Activated naive CD4-positive, alpha-beta T cell treated with anti-CD3 and anti-CD28 coated beads for 36 hours (primary cell): ENCODE measurements at regions not wholly inside any gene's neighbourhood (a gene's known extent, or its start where the extent isn't known, plus 50 kb on each side); places are given as distances from the start of the nearest gene placed in this dataset.
"Not testable (repeated sequence)": the region's sequence is repeated elsewhere in the genome, so short reads cannot be mapped to it uniquely, and the experiment has no call there.

Experiments used
- CTCF ChIA-PET: fragments of 350-600 bp; sonication (Branson Sonifier 250); formaldehyde crosslinking; loops from one replicate; lab custom pipeline; 2021; ENCODE audit warnings: antibody characterized with exemption; lab: Charles Lee
- DNase-seq: peaks from one replicate; pipeline ENCODE4 v3.0.0-alpha.2; 2020
- H3K27ac Mint-ChIP-seq: one replicate; pipeline ENCODE4 v1.8.0; 2021; ENCODE audit warnings: mild to moderate bottlenecking, mixed read lengths
- H3K27me3 Mint-ChIP-seq: one replicate; pipeline ENCODE4 v1.8.0; 2021; ENCODE audit warnings: low read depth, mixed read lengths
- H3K36me3 Mint-ChIP-seq: one replicate; pipeline ENCODE4 v1.8.0; 2021; ENCODE audit warnings: low read depth, mixed read lengths
- H3K4me1 Mint-ChIP-seq: one replicate; pipeline ENCODE4 v1.8.0; 2021; ENCODE audit warnings: low read depth, mixed read lengths
- H3K4me3 Mint-ChIP-seq: one replicate; pipeline ENCODE4 v1.8.0; 2021; ENCODE audit warnings: mild to moderate bottlenecking, moderate library complexity, mixed read lengths
- H3K9me3 Mint-ChIP-seq: one replicate; pipeline ENCODE4 v1.8.0; 2021; ENCODE audit warnings: mixed read lengths
- intact Hi-C: fragments of 100-400 bp; cut with micrococcal nuclease; formaldehyde crosslinking; loops from one replicate; pipeline ENCODE4 v1.15.1; 2023

- DNase-seq = no peak
- Mint-ChIP-seq H3K9me3 (peaks cover 2% of the 10 kb centered on the region), H3K4me1 (no peaks in the 10 kb centered on the region), H3K27me3 (no peaks in the 10 kb centered on the region), H3K27ac (no peak overlapping the region), H3K4me3 (no peak overlapping the region), H3K36me3 (no peaks in the 10 kb centered on the region)
- intact Hi-C loops = no loop called here
- CTCF ChIA-PET = no interaction called here
Measured at GRCh38 chr10:109237050-109237449, 686.3 kb downstream of the XPNPEP1 start.

GRCh38 chr10:109223533-109223932, 699.8 kb downstream of the XPNPEP1 start:
- H3K27ac Mint-ChIP-seq, H3K36me3 Mint-ChIP-seq, CTCF ChIA-PET, H3K9me3 Mint-ChIP-seq, H3K27me3 Mint-ChIP-seq, DNase-seq, H3K4me3 Mint-ChIP-seq, H3K4me1 Mint-ChIP-seq, intact Hi-C loops: not testable (repeated sequence)

- CTCF ChIA-PET = interaction anchor here (0.6 kb wide), 1 partner anchor 278 kb away, joined by 3 read pairs; no protein-coding TSS in a partner anchor
- no peaks in the 10 kb centered on the region for H3K27me3 Mint-ChIP-seq
- intact Hi-C loops = no loop called here
- H3K27ac Mint-ChIP-seq = no peak overlapping the region
- no peaks in the 10 kb centered on the region for H3K9me3 Mint-ChIP-seq
- H3K36me3 Mint-ChIP-seq = no peaks in the 10 kb centered on the region
- DNase-seq = no peak
- no peaks in the 10 kb centered on the region for H3K4me1 Mint-ChIP-seq
- H3K4me3 Mint-ChIP-seq = no peak overlapping the region
Measured at GRCh38 chr10:109219935-109220605, 703.2 kb downstream of the XPNPEP1 start.

GRCh38 chr10:109218207-109218606, 705.1 kb downstream of the XPNPEP1 start:
- H3K4me3 Mint-ChIP-seq = no peak overlapping the region
- H3K27ac Mint-ChIP-seq = no peak overlapping the region
- H3K9me3 Mint-ChIP-seq = no peaks in the 10 kb centered on the region
- no peaks in the 10 kb centered on the region for H3K4me1 Mint-ChIP-seq
- no peaks in the 10 kb centered on the region for H3K36me3 Mint-ChIP-seq
- no peak for DNase-seq
- no peaks in the 10 kb centered on the region for H3K27me3 Mint-ChIP-seq
- CTCF ChIA-PET = no interaction called here
- intact Hi-C loops = no loop called here

GRCh38 chr10:109215291-109216075, 707.8 kb downstream of the XPNPEP1 start:
- H3K9me3 Mint-ChIP-seq = no peaks in the 10 kb centered on the region
- H3K36me3 Mint-ChIP-seq = no peaks in the 10 kb centered on the region
- no peak overlapping the region for H3K4me3 Mint-ChIP-seq
- H3K4me1 Mint-ChIP-seq = no peaks in the 10 kb centered on the region
- intact Hi-C loops = no loop called here
- DNase-seq = no peak
- CTCF ChIA-PET = no interaction called here
- no peak overlapping the region for H3K27ac Mint-ChIP-seq
- H3K27me3 Mint-ChIP-seq = no peaks in the 10 kb centered on the region

- CTCF ChIA-PET, H3K36me3 Mint-ChIP-seq, DNase-seq, H3K4me1 Mint-ChIP-seq, H3K27ac Mint-ChIP-seq, intact Hi-C loops, H3K4me3 Mint-ChIP-seq, H3K27me3 Mint-ChIP-seq, H3K9me3 Mint-ChIP-seq: not testable (repeated sequence)
Measured at GRCh38 chr10:109214891-109215290, 708.4 kb downstream of the XPNPEP1 start.

- intact Hi-C loops = no loop called here
Measured at GRCh38 chr10:109207361-109207760, 716.0 kb downstream of the XPNPEP1 start.

GRCh38 chr10:109205929-109206585, 717.3 kb downstream of the XPNPEP1 start:
- no peak overlapping the region for H3K27ac Mint-ChIP-seq
- CTCF ChIA-PET = no interaction called here
- H3K4me3 Mint-ChIP-seq = no peak overlapping the region
- H3K27me3 Mint-ChIP-seq = no peaks in the 10 kb centered on the region
- intact Hi-C loops = no loop called here
- H3K4me1 Mint-ChIP-seq = no peaks in the 10 kb centered on the region
- H3K36me3 Mint-ChIP-seq = no peaks in the 10 kb centered on the region
- no peaks in the 10 kb centered on the region for H3K9me3 Mint-ChIP-seq
- DNase-seq = no peak

More at GRCh38 chr10:109207361-109207760, 716.0 kb downstream of the XPNPEP1 start:
- Mint-ChIP-seq H3K9me3 (no peaks in the 10 kb centered on the region), H3K27ac (no peak overlapping the region), H3K4me1 (no peaks in the 10 kb centered on the region), H3K36me3 (no peaks in the 10 kb centered on the region), H3K27me3 (no peaks in the 10 kb centered on the region), H3K4me3 (no peak overlapping the region)
- CTCF ChIA-PET = interaction anchor here (0.6 kb wide), 1 partner anchor 45 kb away, joined by 5 read pairs; no protein-coding TSS in a partner anchor
- no peak for DNase-seq

GRCh38 chr10:109203646-109204353, 719.5 kb downstream of the XPNPEP1 start:
- peaks cover 1% of the 10 kb centered on the region for H3K9me3 Mint-ChIP-seq
- intact Hi-C loops = no loop called here
- no peaks in the 10 kb centered on the region for H3K27me3 Mint-ChIP-seq
- CTCF ChIA-PET = no interaction called here
- H3K27ac Mint-ChIP-seq = no peak overlapping the region
- DNase-seq = no peak
- no peak overlapping the region for H3K4me3 Mint-ChIP-seq
- H3K4me1 Mint-ChIP-seq = no peaks in the 10 kb centered on the region
- H3K36me3 Mint-ChIP-seq = no peaks in the 10 kb centered on the region

- CTCF ChIA-PET = no interaction called here
- H3K4me1 Mint-ChIP-seq = no peaks in the 10 kb centered on the region
- intact Hi-C loops = no loop called here
- H3K9me3 Mint-ChIP-seq = peaks cover 7% of the 10 kb centered on the region
- no peak overlapping the region for H3K27ac Mint-ChIP-seq
- no peaks in the 10 kb centered on the region for H3K27me3 Mint-ChIP-seq
- no peaks in the 10 kb centered on the region for H3K36me3 Mint-ChIP-seq
- no peak overlapping the region for H3K4me3 Mint-ChIP-seq
- DNase-seq = no peak
Measured at GRCh38 chr10:109202111-109202510, 721.2 kb downstream of the XPNPEP1 start.

- no peaks in the 10 kb centered on the region for H3K4me1 Mint-ChIP-seq
- H3K4me3 Mint-ChIP-seq = no peak overlapping the region
- intact Hi-C loops = no loop called here
- CTCF ChIA-PET = no interaction called here
- DNase-seq = no peak
- no peak overlapping the region for H3K27ac Mint-ChIP-seq
- H3K27me3 Mint-ChIP-seq = no peaks in the 10 kb centered on the region
- H3K9me3 Mint-ChIP-seq = peaks cover 7% of the 10 kb centered on the region
- H3K36me3 Mint-ChIP-seq = no peaks in the 10 kb centered on the region
Measured at GRCh38 chr10:109200646-109201045, 722.7 kb downstream of the XPNPEP1 start.

- H3K27ac Mint-ChIP-seq = no peak overlapping the region
- H3K4me3 Mint-ChIP-seq = no peak overlapping the region
- H3K36me3 Mint-ChIP-seq = no peaks in the 10 kb centered on the region
- H3K4me1 Mint-ChIP-seq = no peaks in the 10 kb centered on the region
- DNase-seq = no peak
- intact Hi-C loops = no loop called here
- peaks cover 7% of the 10 kb centered on the region for H3K9me3 Mint-ChIP-seq
- CTCF ChIA-PET = no interaction called here
- H3K27me3 Mint-ChIP-seq = no peaks in the 10 kb centered on the region
Measured at GRCh38 chr10:109191823-109192222, 731.5 kb downstream of the XPNPEP1 start.
